ENCODE measurements at regions not wholly inside any gene's neighbourhood (a gene's known extent, or its start where the extent isn't known, plus 50 kb on each side); places are given as distances from the start of the nearest gene placed in this dataset.
A peak's percentile ranks its signal among the peaks of the same experiment; 100 is the strongest.
"Not testable (repeated sequence)": the region's sequence is repeated elsewhere in the genome, so short reads cannot be mapped to it uniquely, and the experiment has no call there.

DNA sequence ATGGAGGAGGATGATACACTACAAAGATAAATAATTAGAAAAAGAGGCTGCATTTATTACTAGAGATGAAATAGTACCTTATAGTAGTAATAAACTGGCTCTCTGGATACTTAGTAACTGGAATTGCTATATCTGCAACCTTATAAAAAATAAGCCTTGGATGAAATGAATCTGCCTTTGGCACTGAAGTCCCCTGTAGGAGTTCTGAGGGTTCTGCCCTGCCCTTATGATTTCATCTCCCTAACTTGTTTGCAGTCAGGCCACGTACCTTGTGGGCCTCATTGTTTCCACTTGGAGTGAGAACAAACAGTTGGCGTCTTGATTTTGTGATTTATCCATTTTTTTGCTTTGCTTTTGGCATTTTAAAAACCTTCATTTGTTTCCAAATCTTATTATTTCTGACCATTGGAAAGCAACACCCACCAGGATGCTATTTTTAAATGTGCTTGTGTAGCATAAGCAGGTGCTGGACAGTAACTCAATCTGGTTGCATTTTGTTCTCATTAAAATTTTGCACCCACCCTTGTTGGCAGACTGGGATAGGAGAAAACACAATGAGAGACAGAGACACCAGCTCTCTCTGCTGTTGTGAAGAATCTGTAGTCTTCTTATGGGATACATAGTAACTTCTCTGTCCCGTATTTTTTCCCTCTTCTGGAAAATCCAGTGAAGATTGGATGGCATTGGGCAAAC, 518.9 kb upstream of the SGCD start:
- in situ Hi-C loops (cut with MboI; ENCODE audit: low sequenced_read_pairs in 4 of 4): no loop called here
- intact Hi-C loops (cut with DNase I; ENCODE audit: low total_unique reads): loop anchor here (5.0 kb wide), 1 partner anchor 76 kb away; no protein-coding TSS in a partner anchor
- peak; percentile 73 to 83 for ATAC-seq
- peak overlapping the region in 2 of 4 donors; percentile 17 to 22 for H3K4me3 ChIP-seq
- no peaks in the 10 kb centered on the region for H3K9me3 ChIP-seq
- TF ChIP-seq, protein P1, sequence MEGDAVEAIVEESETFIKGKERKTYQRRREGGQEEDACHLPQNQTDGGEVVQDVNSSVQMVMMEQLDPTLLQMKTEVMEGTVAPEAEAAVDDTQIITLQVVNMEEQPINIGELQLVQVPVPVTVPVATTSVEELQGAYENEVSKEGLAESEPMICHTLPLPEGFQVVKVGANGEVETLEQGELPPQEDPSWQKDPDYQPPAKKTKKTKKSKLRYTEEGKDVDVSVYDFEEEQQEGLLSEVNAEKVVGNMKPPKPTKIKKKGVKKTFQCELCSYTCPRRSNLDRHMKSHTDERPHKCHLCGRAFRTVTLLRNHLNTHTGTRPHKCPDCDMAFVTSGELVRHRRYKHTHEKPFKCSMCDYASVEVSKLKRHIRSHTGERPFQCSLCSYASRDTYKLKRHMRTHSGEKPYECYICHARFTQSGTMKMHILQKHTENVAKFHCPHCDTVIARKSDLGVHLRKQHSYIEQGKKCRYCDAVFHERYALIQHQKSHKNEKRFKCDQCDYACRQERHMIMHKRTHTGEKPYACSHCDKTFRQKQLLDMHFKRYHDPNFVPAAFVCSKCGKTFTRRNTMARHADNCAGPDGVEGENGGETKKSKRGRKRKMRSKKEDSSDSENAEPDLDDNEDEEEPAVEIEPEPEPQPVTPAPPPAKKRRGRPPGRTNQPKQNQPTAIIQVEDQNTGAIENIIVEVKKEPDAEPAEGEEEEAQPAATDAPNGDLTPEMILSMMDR (IDR thresholded peaks at IDR 0.05 in 4 of 5, conservative IDR thresholded peaks at IDR 0.05 in 1 of 5): no peak
- no peak for TF ChIP-seq POLR2A (IDR thresholded peaks at IDR 0.05)
- H3K4me1 ChIP-seq: peaks cover 12 to 30% of the 10 kb centered on the region in 2 donors
- H3K36me3 ChIP-seq: no peaks in the 10 kb centered on the region
- DNase-seq: no peak
- no peaks in the 10 kb centered on the region for H3K27me3 ChIP-seq
- H3K27ac ChIP-seq: peak overlapping the region; percentile 61 to 78 (median 68)

DNA sequence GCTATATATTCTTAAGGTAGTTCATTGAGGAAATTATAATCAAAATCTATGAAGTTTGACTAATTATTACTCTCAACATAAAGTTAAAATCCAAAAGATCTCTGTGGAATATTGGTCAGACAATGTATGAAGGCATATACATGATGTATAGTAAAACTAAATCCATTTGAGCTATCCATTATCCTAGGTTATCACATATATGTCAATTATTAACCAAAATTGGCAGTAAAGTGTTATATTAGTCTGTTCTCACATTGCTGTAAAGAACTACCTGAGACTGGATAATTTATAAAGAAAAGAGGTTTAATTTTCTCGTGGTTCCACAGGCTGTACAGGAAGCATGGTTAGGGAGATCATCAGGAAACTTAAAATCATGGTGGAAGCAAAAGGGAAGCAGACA, 511.7 kb upstream of the SGCD start:
- no peaks in the 10 kb centered on the region for H3K36me3 ChIP-seq
- TF ChIP-seq, protein P1 (IDR thresholded peaks at IDR 0.05 in 4 of 5, conservative IDR thresholded peaks at IDR 0.05 in 1 of 5): no peak
- no peak for TF ChIP-seq POLR2A (IDR thresholded peaks at IDR 0.05)
- in situ Hi-C loops (cut with MboI; ENCODE audit: low sequenced_read_pairs in 4 of 4): no loop called here
- DNase-seq (no peak), ATAC-seq (no peak)
- no peak overlapping the region for H3K4me3 ChIP-seq
- peaks cover 3 to 5% of the 10 kb centered on the region in 2 donors for H3K4me1 ChIP-seq
- intact Hi-C loops (cut with DNase I; ENCODE audit: low total_unique reads): no loop called here
- no peak overlapping the region for H3K27ac ChIP-seq
- H3K27me3 ChIP-seq: no peaks in the 10 kb centered on the region
- H3K9me3 ChIP-seq: no peaks in the 10 kb centered on the region

DNA sequence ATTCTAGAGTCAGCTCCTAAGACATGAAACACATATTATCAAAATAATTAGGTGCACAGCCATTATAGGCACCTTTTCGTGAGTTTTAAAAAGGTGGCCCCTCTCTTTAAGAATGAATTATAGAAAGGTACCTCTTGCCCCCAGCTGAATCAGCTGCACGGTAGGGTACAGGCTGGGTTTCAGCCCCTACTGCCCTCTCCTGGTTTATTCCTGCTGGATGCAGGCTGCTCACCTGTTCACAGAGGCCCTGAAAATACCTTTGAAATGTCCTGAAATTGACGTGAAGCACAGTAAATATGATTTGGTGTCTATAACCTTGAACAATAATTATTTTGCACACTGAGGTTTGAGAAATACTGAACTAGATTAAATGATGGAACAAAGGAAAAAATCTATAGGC, 504.8 kb upstream of the SGCD start:
- no peak for ATAC-seq
- no peak for DNase-seq
- intact Hi-C loops (cut with DNase I; ENCODE audit: low total_unique reads): loop anchor here (5.0 to 10.0 kb wide), 3 partner anchors 95 to 207 kb away; no protein-coding TSS in a partner anchor
- in situ Hi-C loops (cut with MboI; ENCODE audit: low sequenced_read_pairs in 4 of 4): no loop called here
- Histone ChIP-seq H3K36me3 (no peaks in the 10 kb centered on the region), H3K9me3 (no peaks in the 10 kb centered on the region), H3K27me3 (no peaks in the 10 kb centered on the region), H3K4me1 (no peaks in the 10 kb centered on the region), H3K27ac (no peak overlapping the region), H3K4me3 (no peak overlapping the region)
- TF ChIP-seq, protein P1 (IDR thresholded peaks at IDR 0.05 in 4 of 5, conservative IDR thresholded peaks at IDR 0.05 in 1 of 5): peak in 2 of 5 experiments; percentile 31 to 37
- no peak for TF ChIP-seq POLR2A (IDR thresholded peaks at IDR 0.05)

DNA sequence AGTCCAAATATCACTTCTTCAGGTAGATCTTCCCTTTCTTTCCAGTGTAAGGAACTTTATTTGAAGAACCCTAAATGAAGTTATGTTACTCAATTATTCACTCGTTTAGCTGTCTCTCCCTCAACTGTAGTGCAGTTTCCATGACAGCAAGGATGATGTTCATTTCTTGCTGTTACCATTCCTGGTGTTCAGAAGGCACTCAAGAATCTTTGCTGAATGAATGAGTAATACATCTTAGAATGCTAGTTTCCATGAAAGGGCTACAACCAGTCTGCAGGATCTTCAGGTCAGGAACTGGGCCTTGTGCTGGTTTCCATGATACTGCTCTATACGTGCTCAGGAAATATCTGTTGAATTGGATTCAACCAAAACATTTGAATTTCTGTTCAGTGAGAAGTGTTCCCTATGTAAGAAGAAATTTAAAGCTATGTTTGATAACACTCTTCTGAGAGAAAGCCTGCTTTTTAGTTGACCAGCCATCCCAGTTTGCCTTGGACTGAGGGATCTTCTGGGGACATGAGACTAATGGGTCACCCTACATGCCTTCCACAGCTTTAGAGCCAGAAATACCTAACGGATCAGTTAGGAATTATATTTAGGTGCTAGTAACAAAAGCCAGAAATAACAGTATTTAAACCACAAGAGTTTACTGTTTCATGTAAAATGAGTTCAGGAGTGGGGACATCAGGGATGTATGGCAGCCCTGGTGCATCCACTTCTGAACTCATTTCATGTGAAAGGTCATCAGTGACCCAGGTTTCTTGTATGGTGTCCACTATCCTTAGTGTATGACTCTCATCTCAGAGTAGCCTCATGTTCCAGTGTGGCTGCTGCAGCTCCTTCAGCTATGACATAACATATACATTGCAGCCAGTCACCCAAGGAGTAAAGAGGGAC, 500.1 kb upstream of the SGCD start:
- no peaks in the 10 kb centered on the region for H3K27me3 ChIP-seq
- H3K4me3 ChIP-seq: no peak overlapping the region
- H3K27ac ChIP-seq: no peak overlapping the region
- TF ChIP-seq, protein P1 (IDR thresholded peaks at IDR 0.05 in 4 of 5, conservative IDR thresholded peaks at IDR 0.05 in 1 of 5): no peak
- no peak for TF ChIP-seq POLR2A (IDR thresholded peaks at IDR 0.05)
- in situ Hi-C loops (cut with MboI; ENCODE audit: low sequenced_read_pairs in 4 of 4): no loop called here
- no peaks in the 10 kb centered on the region for H3K9me3 ChIP-seq
- H3K36me3 ChIP-seq: no peaks in the 10 kb centered on the region
- DNase-seq: no peak
- peak in 1 of 2 donors; percentile 53 for ATAC-seq
- no peaks in the 10 kb centered on the region for H3K4me1 ChIP-seq
- intact Hi-C loops (cut with DNase I; ENCODE audit: low total_unique reads): loop anchor here (10.0 kb wide), 1 partner anchor 212 kb away; no protein-coding TSS in a partner anchor

DNA sequence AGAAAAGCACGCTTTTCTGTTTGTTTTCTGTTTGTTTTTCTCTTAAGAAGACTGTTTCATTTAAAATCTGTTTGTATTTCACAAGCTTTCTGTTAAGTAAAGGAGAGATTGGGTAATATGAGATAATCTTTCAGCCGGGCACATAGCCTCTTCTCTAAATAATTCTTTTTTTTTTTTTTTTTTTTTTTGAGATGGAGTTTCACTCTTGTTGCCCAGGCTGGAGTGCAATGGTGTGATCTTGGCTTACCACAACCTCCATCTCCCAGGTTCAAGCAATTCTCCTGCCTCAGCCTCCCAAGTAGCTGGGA, 499.5 kb upstream of the SGCD start:
- in situ Hi-C loops (cut with MboI; ENCODE audit: low sequenced_read_pairs in 4 of 4): not testable (repeated sequence)

More for the DNA sequence above, 499.5 kb upstream of the SGCD start:
- not testable (repeated sequence) for ATAC-seq, H3K27ac ChIP-seq, H3K36me3 ChIP-seq, DNase-seq, H3K4me1 ChIP-seq, H3K4me3 ChIP-seq, H3K27me3 ChIP-seq, H3K9me3 ChIP-seq
- intact Hi-C loops (cut with DNase I; ENCODE audit: low total_unique reads): loop anchor here (10.0 kb wide), 1 partner anchor 213 kb away; no protein-coding TSS in a partner anchor

Measured in gastrocnemius medialis (tissue), 4 donors.